ENCODE measurements at regions not wholly inside any gene's neighbourhood (a gene's known extent, or its start where the extent isn't known, plus 50 kb on each side); places are given as distances from the start of the nearest gene placed in this dataset.

- TF ChIP-seq EGR1 (IDR thresholded peaks at IDR 0.05) (no peak), CEBPB (IDR thresholded peaks at IDR 0.05) (no peak), TCF12 (IDR thresholded peaks at IDR 0.05; ENCODE audit: low read depth) (no peak), CREB1 (IDR thresholded peaks at IDR 0.05; ENCODE audit: low read depth) (no peak), MAX (IDR thresholded peaks at IDR 0.05) (no peak), TEAD4 (IDR thresholded peaks at IDR 0.05) (no peak), RAD21 (IDR thresholded peaks at IDR 0.05; ENCODE audit: low read depth) (no peak), FOXM1 (IDR thresholded peaks at IDR 0.05; ENCODE audit: borderline replicate concordance, low read depth) (no peak), TAF1 (IDR thresholded peaks at IDR 0.05; ENCODE audit: low read depth) (no peak), ZBTB7A (IDR thresholded peaks at IDR 0.05; ENCODE audit: low read depth) (no peak), YY1 (IDR thresholded peaks at IDR 0.05; ENCODE audit: low read depth) (no peak), EP300 (IDR thresholded peaks at IDR 0.05; ENCODE audit: borderline replicate concordance) (no peak), REST (IDR thresholded peaks at IDR 0.05; ENCODE audit: low read depth) (no peak), NFIC (IDR thresholded peaks at IDR 0.05) (no peak)
- TF ChIP-seq, protein P1, sequence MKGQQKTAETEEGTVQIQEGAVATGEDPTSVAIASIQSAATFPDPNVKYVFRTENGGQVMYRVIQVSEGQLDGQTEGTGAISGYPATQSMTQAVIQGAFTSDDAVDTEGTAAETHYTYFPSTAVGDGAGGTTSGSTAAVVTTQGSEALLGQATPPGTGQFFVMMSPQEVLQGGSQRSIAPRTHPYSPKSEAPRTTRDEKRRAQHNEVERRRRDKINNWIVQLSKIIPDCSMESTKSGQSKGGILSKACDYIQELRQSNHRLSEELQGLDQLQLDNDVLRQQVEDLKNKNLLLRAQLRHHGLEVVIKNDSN (IDR thresholded peaks at IDR 0.05), result no peak
Measured at GRCh38 chr2:196513796-196514526, 125.6 kb upstream of the CCDC150 start.

DNA sequence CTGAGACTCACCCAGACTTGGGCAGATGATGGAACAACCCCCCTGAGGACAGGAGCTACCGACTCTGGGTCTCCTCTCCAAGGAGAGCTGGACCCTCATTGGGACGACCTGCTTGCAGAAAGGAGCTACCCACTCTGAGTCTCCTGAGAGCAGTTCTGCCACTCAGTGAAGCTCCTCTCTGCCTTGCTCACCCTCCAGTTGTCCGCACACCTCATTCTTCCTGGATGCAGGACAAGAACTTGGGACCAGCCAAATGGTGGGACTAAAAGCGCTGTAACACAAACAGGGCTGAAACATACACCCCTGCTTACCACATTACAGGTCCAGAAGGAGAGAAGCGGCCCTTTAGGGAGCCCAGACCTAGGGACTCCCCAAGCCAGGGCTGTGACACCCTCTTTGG, 124.9 kb upstream of the CCDC150 start:
- no peak for TF ChIP-seq TCF12 (IDR thresholded peaks at IDR 0.05; ENCODE audit: low read depth)
- TF ChIP-seq TEAD4 (IDR thresholded peaks at IDR 0.05), result no peak
- no peak for TF ChIP-seq NFIC (IDR thresholded peaks at IDR 0.05)
- TF ChIP-seq RAD21 (IDR thresholded peaks at IDR 0.05; ENCODE audit: low read depth), result no peak
- no peak for TF ChIP-seq MAX (IDR thresholded peaks at IDR 0.05)
- TF ChIP-seq EGR1 (IDR thresholded peaks at IDR 0.05), result no peak
- TF ChIP-seq REST (IDR thresholded peaks at IDR 0.05; ENCODE audit: low read depth), result no peak
- no peak for TF ChIP-seq YY1 (IDR thresholded peaks at IDR 0.05; ENCODE audit: low read depth)
- no peak for TF ChIP-seq ZBTB7A (IDR thresholded peaks at IDR 0.05; ENCODE audit: low read depth)
- TF ChIP-seq TAF1 (IDR thresholded peaks at IDR 0.05; ENCODE audit: low read depth), result no peak
- TF ChIP-seq EP300 (IDR thresholded peaks at IDR 0.05; ENCODE audit: borderline replicate concordance), result no peak
- TF ChIP-seq, protein P1 (IDR thresholded peaks at IDR 0.05), result no peak
- no peak for TF ChIP-seq CREB1 (IDR thresholded peaks at IDR 0.05; ENCODE audit: low read depth)

DNA sequence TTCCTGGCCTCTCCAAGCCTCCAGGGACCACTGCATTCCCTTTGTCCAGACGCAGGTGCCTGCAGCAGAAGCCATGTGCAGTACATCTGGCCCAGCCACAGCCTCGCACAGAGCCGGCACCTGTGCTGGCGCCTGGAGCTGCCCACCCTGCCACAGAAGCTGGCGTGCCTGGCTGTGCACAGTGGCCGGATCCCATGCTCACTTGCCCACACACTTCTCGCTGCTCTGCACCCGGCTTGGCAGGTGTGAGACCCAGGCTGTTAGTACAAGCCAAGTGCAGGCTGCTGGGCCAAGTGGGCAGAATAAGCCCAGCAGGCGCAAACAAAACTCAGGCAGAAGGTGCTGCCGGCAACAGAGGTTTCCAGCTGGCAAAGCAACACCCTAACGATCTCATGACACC, 124.5 kb upstream of the CCDC150 start:
- no peak for TF ChIP-seq EGR1 (IDR thresholded peaks at IDR 0.05)
- no peak for TF ChIP-seq YY1 (IDR thresholded peaks at IDR 0.05; ENCODE audit: low read depth)
- TF ChIP-seq CEBPB (IDR thresholded peaks at IDR 0.05), result no peak

DNA sequence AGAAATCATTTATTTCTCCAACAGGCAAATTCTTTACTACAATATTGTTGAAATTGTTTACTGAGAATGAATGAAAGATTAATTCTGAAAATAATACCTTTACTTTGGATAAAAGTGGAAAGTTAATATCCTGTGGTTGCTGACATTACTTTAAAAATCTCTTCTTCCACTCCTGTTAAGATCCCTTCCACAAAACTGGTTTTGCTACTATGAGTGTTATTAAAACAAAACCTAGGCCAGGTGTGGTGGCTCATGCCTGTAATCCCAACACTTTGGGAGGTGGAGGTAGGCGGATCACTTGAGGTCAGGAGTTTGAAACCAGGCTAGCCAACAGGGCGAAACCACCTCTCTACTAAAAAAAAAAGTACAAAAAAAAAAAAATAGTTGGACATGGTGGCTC, 123.9 kb upstream of the CCDC150 start:
- TF ChIP-seq REST (IDR thresholded peaks at IDR 0.05; ENCODE audit: low read depth), result no peak
- no peak for TF ChIP-seq TEAD4 (IDR thresholded peaks at IDR 0.05)
- TF ChIP-seq RAD21 (IDR thresholded peaks at IDR 0.05; ENCODE audit: low read depth), result no peak

GRCh38 chr2:196516564-196516963, 123.0 kb upstream of the CCDC150 start:
- TF ChIP-seq EGR1 (IDR thresholded peaks at IDR 0.05) (no peak), TEAD4 (IDR thresholded peaks at IDR 0.05) (no peak), MAX (IDR thresholded peaks at IDR 0.05) (no peak), YY1 (IDR thresholded peaks at IDR 0.05; ENCODE audit: low read depth) (no peak), RAD21 (IDR thresholded peaks at IDR 0.05; ENCODE audit: low read depth) (no peak), FOXM1 (IDR thresholded peaks at IDR 0.05; ENCODE audit: borderline replicate concordance, low read depth) (no peak), NFIC (IDR thresholded peaks at IDR 0.05) (no peak), REST (IDR thresholded peaks at IDR 0.05; ENCODE audit: low read depth) (no peak), EP300 (IDR thresholded peaks at IDR 0.05; ENCODE audit: borderline replicate concordance) (no peak), TAF1 (IDR thresholded peaks at IDR 0.05; ENCODE audit: low read depth) (no peak), CEBPB (IDR thresholded peaks at IDR 0.05) (no peak), CREB1 (IDR thresholded peaks at IDR 0.05; ENCODE audit: low read depth) (no peak)
- TF ChIP-seq, protein P1 (IDR thresholded peaks at IDR 0.05), result no peak
